Heart right ventricle (tissue), 16 donors: ENCODE measurements at regions not wholly inside any gene's neighbourhood (a gene's known extent, or its start where the extent isn't known, plus 50 kb on each side); places are given as distances from the start of the nearest gene placed in this dataset.

Source experiments
- ATAC-seq, 8 donors: fragments of 200-7000 bp; cut with Tn5 transposase; one replicate each; pipeline ENCODE4 v1.9.1; 2020; ENCODE audit warnings: mild to moderate bottlenecking in 8 of 8, moderate library complexity in 8 of 8, moderate number of reproducible peaks in 1 of 8
- DNase-seq, 2 donors: peaks; one replicate each; pipeline ENCODE4 v3.0.0-alpha.2; 2020
- H3K27ac ChIP-seq, 10 donors: fragments of 200-600 bp; sonication (generic) in 2 of 10; one replicate each; pipeline versions ENCODE4 v1.5.0 to v1.8.0; 2020 to 2022; ENCODE audit warnings: mild to moderate bottlenecking in 3 of 10
- H3K27me3 ChIP-seq, 7 donors: fragments of 200-600 bp; one replicate each; pipeline ENCODE4 v1.8.0; 2021 to 2022; ENCODE audit warnings: mild to moderate bottlenecking in 2 of 7
- H3K36me3 ChIP-seq, 9 donors: fragments of 200-600 bp; sonication (generic) in 1 of 9; one replicate each; pipeline versions ENCODE4 v1.5.0 to v1.8.0; 2020 to 2022; ENCODE audit warnings: mild to moderate bottlenecking in 2 of 9
- H3K4me1 ChIP-seq, 9 donors: fragments of 200-600 bp; sonication (generic) in 1 of 9; one replicate each; pipeline versions ENCODE4 v1.5.0 to v1.8.0; 2020 to 2022; ENCODE audit warnings: mild to moderate bottlenecking in 4 of 9
- H3K4me3 ChIP-seq, 10 donors: fragments of 200-600 bp; sonication (generic) in 2 of 10; one replicate each; pipeline versions ENCODE4 v1.5.0 to v1.8.0; 2020 to 2022; ENCODE audit warnings: mild to moderate bottlenecking in 7 of 10, moderate library complexity in 2 of 10
- H3K9me3 ChIP-seq, 11 donors: fragments of 200-600 bp in 10 of 11; sonication (generic) in 2 of 11; one replicate each; pipeline versions ENCODE4 v1.5.0 to v1.8.0; 2013 to 2022; ENCODE audit warnings: mild to moderate bottlenecking in 2 of 11, control low read depth in 1 of 11, moderate library complexity in 1 of 11
- CTCF ChIP-seq, 9 donors: fragments of 200-600 bp; sonication (generic) in 2 of 9; IDR thresholded peaks; one replicate each; pipeline versions ENCODE4 v1.5.0 to v1.8.0; 2021 to 2022; ENCODE audit warnings: antibody characterized with exemption in 9 of 9, mild to moderate bottlenecking in 5 of 9, moderate library complexity in 1 of 9
- WGBS, 2 donors: extraction: QIAGEN DNeasy Blood & Tissue Kit; methylation state at CpG; one replicate each; pipeline ENCODE4 v1.1.7; 2013; ENCODE audit warnings: inconsistent platforms in 1 of 2; 5-methylcytosine and 5-hydroxymethylcytosine counted together
- intact Hi-C, 10 donors: fragments of 100-400 bp; cut with DNase I; formaldehyde crosslinking; loops; one replicate each; pipeline versions ENCODE4 v1.11.1 to v1.14.2; 2022
- donor health status: Arrhythmogenic right ventricular cardiomyopathy.
- donor health status: ischemic (EF 13 %, LVEDD 7.1; RV severe dilation, severe dysfunction).
- donor health status: healthy with polysubstance abuse.
- donor health status: DM: no; HTN: yes; CAD: no.
- donor health status: DM: no; HTN: no; CAD: no.
- donor health status: ischemic (EF 25% LVEDD 6.9; RV normal size, moderate dysfunction).
- donor health status: ischemic (EF 25% LVEDD 5.7; RV mildly dilated, moderate dysfunction).
- donor health status: healthy.
- donor health status: DM: yes; HTN: yes; CAD: no.
- donor health status: Ischemic cardiomyopathy.
- donor health status: ischemic (EF 35%, LVEDD 5.7; RV mildly dilated, moderate dysfunction).
- donor health status: nonischemic (EF 11% LVEDD 7.7; RV severe dilation, severe dysfunction).
- donor health status: DM: yes; HTN: yes; CAD: no.
- donor health status: PGD.
- donor health status: ischemic (EF 29% LVEDD 5.4; RV normal size, mild dysfunction).
- donor health status: nonischemic (EF 23%, LVEDD 6.1; RV moderate dilation, normal function).

- Histone ChIP-seq H3K27ac (no peak overlapping the region), H3K27me3 (no peaks in the 10 kb centered on the region), H3K9me3 (peaks cover 0 to 6% (median 0%) of the 10 kb centered on the region in 11 donors), H3K4me1 (no peaks in the 10 kb centered on the region), H3K36me3 (no peaks in the 10 kb centered on the region), H3K4me3 (no peak overlapping the region)
- no peak for DNase-seq
- intact Hi-C loops, result no loop called here
- WGBS, 2 donors, result 82 to 89% methylated on average over 1 of the region's 1 CpG
- no peak for TF ChIP-seq CTCF (IDR thresholded peaks at IDR 0.05)
- no peak for ATAC-seq
These were observed 799.5 kb upstream of the RGS18 start for GRCh38 chr1:191358724-191359123.

- H3K36me3 ChIP-seq, result no peaks in the 10 kb centered on the region
- WGBS, 2 donors, result 90 to 94% methylated on average over 1 of the region's 1 CpG
- H3K9me3 ChIP-seq, result peaks cover 0 to 35% (median 7%) of the 10 kb centered on the region in 11 donors
- no peak overlapping the region for H3K4me3 ChIP-seq
- H3K27me3 ChIP-seq, result no peaks in the 10 kb centered on the region
- ATAC-seq (no peak), DNase-seq (no peak)
- H3K4me1 ChIP-seq, result no peaks in the 10 kb centered on the region
- intact Hi-C loops, result no loop called here
- H3K27ac ChIP-seq, result no peak overlapping the region
- no peak for TF ChIP-seq CTCF (IDR thresholded peaks at IDR 0.05)
These were observed 791.6 kb upstream of the RGS18 start for GRCh38 chr1:191366686-191367085.

- H3K36me3 ChIP-seq, result no peaks in the 10 kb centered on the region
- no peak overlapping the region for H3K27ac ChIP-seq
These were observed 789.2 kb upstream of the RGS18 start for GRCh38 chr1:191368891-191369654.

GRCh38 chr1:191371626-191372025, 786.6 kb upstream of the RGS18 start:
- no peaks in the 10 kb centered on the region for H3K36me3 ChIP-seq
- TF ChIP-seq CTCF (IDR thresholded peaks at IDR 0.05), result no peak
- H3K9me3 ChIP-seq, result peaks cover 0 to 27% (median 7%) of the 10 kb centered on the region in 11 donors
- H3K27me3 ChIP-seq, result no peaks in the 10 kb centered on the region
- 68 to 76% methylated on average over 3 of the region's 3 CpGs for WGBS, 2 donors
- ATAC-seq (no peak), DNase-seq (no peak)
- no peak overlapping the region for H3K4me3 ChIP-seq
- H3K27ac ChIP-seq, result no peak overlapping the region
- no peaks in the 10 kb centered on the region for H3K4me1 ChIP-seq
- intact Hi-C loops, result no loop called here

More at GRCh38 chr1:191368891-191369654, 789.2 kb upstream of the RGS18 start:
- Histone ChIP-seq H3K27me3 (no peaks in the 10 kb centered on the region), H3K9me3 (peaks cover 0 to 35% (median 7%) of the 10 kb centered on the region in 11 donors), H3K4me1 (no peaks in the 10 kb centered on the region), H3K4me3 (no peak overlapping the region)
- WGBS, 2 donors, result 70 to 78% methylated on average over 12 of the region's 12 CpGs
- intact Hi-C loops, result no loop called here
- no peak for DNase-seq
- no peak for TF ChIP-seq CTCF (IDR thresholded peaks at IDR 0.05)
- ATAC-seq, result no peak
